GM12872 (cell line): ENCODE measurements at regions not wholly inside any gene's neighbourhood (a gene's known extent, or its start where the extent isn't known, plus 50 kb on each side); places are given as distances from the start of the nearest gene placed in this dataset.

ENCODE experiments used
- CTCF ChIP-seq: IDR thresholded peaks from 3 replicates; pipeline ENCODE4 v1.5.1; 2011; ENCODE audit warnings: low read depth, mild to moderate bottlenecking, low read length, moderate library complexity; ENCODE audit not compliant: insufficient read depth

GRCh38 chr9:26459959-26460358, 432.6 kb downstream of the CAAP1 start:
- TF ChIP-seq CTCF: no peak

- no peak for TF ChIP-seq CTCF
These were observed 434.5 kb downstream of the CAAP1 start for GRCh38 chr9:26458054-26458453.

GRCh38 chr9:26457151-26457550, 435.5 kb downstream of the CAAP1 start:
- TF ChIP-seq CTCF: no peak

GRCh38 chr9:26439061-26439624, 453.5 kb downstream of the CAAP1 start:
- TF ChIP-seq CTCF: no peak

GRCh38 chr9:26437056-26437711, 455.4 kb downstream of the CAAP1 start:
- no peak for TF ChIP-seq CTCF

- TF ChIP-seq CTCF: no peak
These were observed 466.0 kb downstream of the CAAP1 start for GRCh38 chr9:26426551-26427131.

- no peak for TF ChIP-seq CTCF
These were observed 474.1 kb downstream of the CAAP1 start for GRCh38 chr9:26418480-26418879.
